ENCODE measurements at regions not wholly inside any gene's neighbourhood (a gene's known extent, or its start where the extent isn't known, plus 50 kb on each side); places are given as distances from the start of the nearest gene placed in this dataset.

DNA sequence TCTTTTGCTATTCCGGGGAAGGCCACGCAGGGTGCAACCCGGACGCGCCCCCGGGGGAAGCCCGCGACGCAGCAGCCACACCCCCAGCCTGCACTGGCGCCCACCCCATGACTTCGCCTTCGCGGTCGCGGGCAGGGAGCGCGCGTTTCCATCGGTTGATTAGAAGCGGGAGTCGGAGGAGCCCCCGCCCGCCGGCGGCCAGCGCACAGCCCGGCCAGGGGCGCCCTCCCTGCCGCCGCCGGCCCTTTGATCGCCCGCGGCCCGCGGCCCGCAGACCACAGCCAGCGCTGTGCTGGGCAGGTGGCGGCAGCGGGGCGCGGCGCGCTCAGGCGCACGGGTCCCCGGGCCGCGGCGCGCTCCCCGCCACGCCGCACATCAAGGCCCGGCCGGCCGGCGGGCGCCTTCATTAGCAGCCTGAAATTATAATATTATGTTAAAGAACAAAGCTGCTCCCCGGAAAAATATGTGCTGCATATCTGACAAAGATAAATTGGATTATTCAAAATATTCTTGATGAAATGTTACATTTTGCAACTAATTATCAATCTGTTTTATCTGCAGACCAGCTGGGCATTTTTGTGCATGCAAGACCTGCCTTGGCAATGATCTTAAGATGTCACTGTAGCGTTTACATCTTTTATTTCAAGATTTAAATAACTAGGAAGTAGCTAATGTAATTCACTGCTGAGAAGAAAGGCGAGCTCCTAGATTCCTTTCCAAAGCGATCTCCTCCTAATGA lies 160.7 kb upstream of the MKI67 start:
- TF ChIP-seq SNRNP70 (optimal IDR thresholded peaks at IDR 0.05; ENCODE audit: low read depth, low read length) (no peak), NFE2L1 (tag; IDR thresholded peaks at IDR 0.05; ENCODE audit: borderline replicate concordance, low read depth) (no peak)
- DNase-seq (ENCODE audit: extremely low read depth in 1 of 4, low spot score in 3 of 4) (no peak), ATAC-seq (no peak), FAIRE-seq (no peak)
- BruUV-seq (replicated peaks): no TSS peak
- no peaks in the 10 kb centered on the region for H4K20me1 ChIP-seq (replicated peaks; ENCODE audit: control insufficient read depth, insufficient read depth, low read length)
- POLR2A ChIA-PET: no interaction called here
- intact Hi-C loops (cut with micrococcal nuclease): no loop called here
- no peak overlapping the region for H3K4me3 ChIP-seq
- H3K4me1 ChIP-seq (replicated peaks in 1 of 2; ENCODE audit: control insufficient read depth in 2 of 2, insufficient read depth in 2 of 2, low read length in 2 of 2): no peaks in the 10 kb centered on the region
- H3K9ac ChIP-seq (ENCODE audit: insufficient read depth in 1 of 2, low read depth in 2 of 2, low read length in 2 of 2): no peak overlapping the region
- no peaks in the 10 kb centered on the region for H3K9me1 ChIP-seq (ENCODE audit: control insufficient read depth, insufficient read depth, low read length)
- H3K27me3 ChIP-seq (ENCODE audit: control insufficient read depth in 2 of 2, insufficient read depth in 2 of 2, low read length in 2 of 2): peaks cover under 1 to 26% of the 10 kb centered on the region in 2 experiments; a peak in 3 of 5 replicates
- H3K36me3 ChIP-seq (ENCODE audit: control insufficient read depth, insufficient read depth, low read length): no peaks in the 10 kb centered on the region
- in situ Hi-C loops (cut with MboI): loop anchor here (5.0 kb wide), 1 partner anchor 75 kb away; no protein-coding TSS in a partner anchor
- H2AFZ ChIP-seq (ENCODE audit: low read depth, low read length): no peak overlapping the region
- CTCF ChIA-PET (ENCODE audit: low intra/inter-chr PET ratio): no interaction called here
- no peak overlapping the region for H3K27ac ChIP-seq (ENCODE audit: extremely low read depth, low read depth, low read length)
- H3K9me3 ChIP-seq (replicated peaks; ENCODE audit: control insufficient read depth, insufficient read depth, low read depth, low read length): no peaks in the 10 kb centered on the region
- H3K79me2 ChIP-seq (ENCODE audit: control insufficient read depth, insufficient read depth, low read length): no peaks in the 10 kb centered on the region
- 3% methylated on average over 6 of the region's 63 CpGs for WGBS (ENCODE audit: insufficient coverage, low coverage, missing lambda C conversion rate)
- H3K4me2 ChIP-seq (ENCODE audit: insufficient read depth, low read length): no peak overlapping the region

- Histone ChIP-seq H3K27ac (ENCODE audit: extremely low read depth, low read depth, low read length) (no peak overlapping the region), H2AFZ (ENCODE audit: low read depth, low read length) (no peak overlapping the region), H3K27me3 (ENCODE audit: control insufficient read depth in 2 of 2, insufficient read depth in 2 of 2, low read length in 2 of 2) (peaks cover 0 to 23% of the 10 kb centered on the region in 2 experiments; a peak in 2 of 5 replicates), H3K4me2 (ENCODE audit: insufficient read depth, low read length) (no peak overlapping the region), H3K9me3 (replicated peaks; ENCODE audit: control insufficient read depth, insufficient read depth, low read depth, low read length) (no peaks in the 10 kb centered on the region), H3K9ac (ENCODE audit: insufficient read depth in 1 of 2, low read depth in 2 of 2, low read length in 2 of 2) (no peak overlapping the region), H4K20me1 (replicated peaks; ENCODE audit: control insufficient read depth, insufficient read depth, low read length) (no peaks in the 10 kb centered on the region), H3K4me3 (no peak overlapping the region), H3K9me1 (ENCODE audit: control insufficient read depth, insufficient read depth, low read length) (no peaks in the 10 kb centered on the region), H3K4me1 (replicated peaks in 1 of 2; ENCODE audit: control insufficient read depth in 2 of 2, insufficient read depth in 2 of 2, low read length in 2 of 2) (no peaks in the 10 kb centered on the region), H3K36me3 (ENCODE audit: control insufficient read depth, insufficient read depth, low read length) (no peaks in the 10 kb centered on the region), H3K79me2 (ENCODE audit: control insufficient read depth, insufficient read depth, low read length) (no peaks in the 10 kb centered on the region)
- ChIA-PET CTCF (ENCODE audit: low intra/inter-chr PET ratio) (no interaction called here), POLR2A (no interaction called here)
- 0% methylated on average over 6 of the region's 6 CpGs for WGBS (ENCODE audit: insufficient coverage, low coverage, missing lambda C conversion rate)
- FAIRE-seq (no peak), ATAC-seq (no peak), DNase-seq (ENCODE audit: extremely low read depth in 1 of 4, low spot score in 3 of 4) (no peak)
- intact Hi-C loops (cut with micrococcal nuclease) (no loop called here), in situ Hi-C loops (cut with MboI) (loop anchor here (5.0 kb wide), 1 partner anchor 74 kb away; no protein-coding TSS in a partner anchor)
- BruUV-seq (replicated peaks): no TSS peak
- TF ChIP-seq BRF1 (IDR thresholded peaks at IDR 0.05; ENCODE audit: borderline replicate concordance, extremely low read depth, insufficient read length) (no peak), PHB2 (IDR thresholded peaks at IDR 0.05; ENCODE audit: low read depth) (no peak), CEBPZ (IDR thresholded peaks at IDR 0.05; ENCODE audit: borderline replicate concordance, low read depth, low read length) (no peak), ZNF77 (CRISPR knock-in tag; IDR thresholded peaks at IDR 0.05) (no peak), ZC3H11A (IDR thresholded peaks at IDR 0.05; ENCODE audit: low read depth, low read length) (no peak), TCF7L2 (IDR thresholded peaks at IDR 0.05; ENCODE audit: low read depth, low read length) (no peak), ZNF717 (CRISPR knock-in tag; IDR thresholded peaks at IDR 0.05) (no peak), SRSF1 (IDR thresholded peaks at IDR 0.05; ENCODE audit: low read depth, low read length) (no peak), RBM34 (IDR thresholded peaks at IDR 0.05; ENCODE audit: borderline replicate concordance, insufficient read depth, low read length) (no peak)
- TF ChIP-seq, protein P1, sequence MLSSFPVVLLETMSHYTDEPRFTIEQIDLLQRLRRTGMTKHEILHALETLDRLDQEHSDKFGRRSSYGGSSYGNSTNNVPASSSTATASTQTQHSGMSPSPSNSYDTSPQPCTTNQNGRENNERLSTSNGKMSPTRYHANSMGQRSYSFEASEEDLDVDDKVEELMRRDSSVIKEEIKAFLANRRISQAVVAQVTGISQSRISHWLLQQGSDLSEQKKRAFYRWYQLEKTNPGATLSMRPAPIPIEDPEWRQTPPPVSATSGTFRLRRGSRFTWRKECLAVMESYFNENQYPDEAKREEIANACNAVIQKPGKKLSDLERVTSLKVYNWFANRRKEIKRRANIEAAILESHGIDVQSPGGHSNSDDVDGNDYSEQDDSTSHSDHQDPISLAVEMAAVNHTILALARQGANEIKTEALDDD (IDR thresholded peaks at IDR 0.05): no peak
Observed at GRCh38 chr10:128287921-128288320, 161.7 kb upstream of the MKI67 start.

Data from K562 (cell line).